ENCODE measurements at regions not wholly inside any gene's neighbourhood (a gene's known extent, or its start where the extent isn't known, plus 50 kb on each side); places are given as distances from the start of the nearest gene placed in this dataset.
"Not testable (repeated sequence)": the region's sequence is repeated elsewhere in the genome, so short reads cannot be mapped to it uniquely, and the experiment has no call there.

GRCh38 chr14:89695846-89696245 lies 258.7 kb downstream of the EFCAB11 start:
- H3K27me3 Mint-ChIP-seq: no peaks in the 10 kb centered on the region
- peaks cover 0 to 1% (median 0%) of the 10 kb centered on the region in 7 donors for H3K9me3 Mint-ChIP-seq
- no peaks in the 10 kb centered on the region for H3K36me3 Mint-ChIP-seq
- Histone ChIP-seq H3K27ac (ENCODE audit: insufficient read depth, low read length, poor library complexity, severe bottlenecking) (no peak overlapping the region), H3K4me3 (ENCODE audit: low read depth, low read length) (no peak overlapping the region), H3K36me3 (ENCODE audit: control insufficient read depth, insufficient read depth, low read length) (no peaks in the 10 kb centered on the region), H3K9me3 (ENCODE audit: control insufficient read depth in 2 of 2, low read length in 2 of 2) (no peaks in the 10 kb centered on the region), H3K4me1 (ENCODE audit: control insufficient read depth, insufficient read depth, low read length, poor library complexity, severe bottlenecking) (peaks cover 1% of the 10 kb centered on the region), H3K27me3 (ENCODE audit: control insufficient read depth, insufficient read depth, low read length) (no peaks in the 10 kb centered on the region)
- H3K4me1 Mint-ChIP-seq: peaks cover 0 to 21% (median 7%) of the 10 kb centered on the region in 4 donors
- no peak overlapping the region for H3K27ac Mint-ChIP-seq
- ATAC-seq (ENCODE audit: low read depth in 2 of 2): no peak
- no peak for DNase-seq
- H3K4me3 Mint-ChIP-seq: peak overlapping the region in 1 of 4 donors; percentile 71

- DNase-seq: no peak
- H3K4me3 Mint-ChIP-seq: no peak overlapping the region
Observed at GRCh38 chr14:89690139-89690538, 264.4 kb downstream of the EFCAB11 start.

GRCh38 chr14:89689711-89690110 lies 264.8 kb downstream of the EFCAB11 start:
- H3K4me3 Mint-ChIP-seq; H3K27ac ChIP-seq (ENCODE audit: insufficient read depth, low read length, poor library complexity, severe bottlenecking); DNase-seq; H3K4me1 ChIP-seq (ENCODE audit: control insufficient read depth, insufficient read depth, low read length, poor library complexity, severe bottlenecking); H3K9me3 ChIP-seq (ENCODE audit: control insufficient read depth in 2 of 2, low read length in 2 of 2); H3K4me1 Mint-ChIP-seq; H3K9me3 Mint-ChIP-seq; H3K27me3 Mint-ChIP-seq; H3K36me3 ChIP-seq (ENCODE audit: control insufficient read depth, insufficient read depth, low read length); H3K4me3 ChIP-seq (ENCODE audit: low read depth, low read length); H3K27me3 ChIP-seq (ENCODE audit: control insufficient read depth, insufficient read depth, low read length); ATAC-seq (ENCODE audit: low read depth in 2 of 2); H3K27ac Mint-ChIP-seq; H3K36me3 Mint-ChIP-seq: not testable (repeated sequence)

More at GRCh38 chr14:89690139-89690538, 264.4 kb downstream of the EFCAB11 start:
- H3K9me3 Mint-ChIP-seq: peaks cover 0 to 6% (median 3%) of the 10 kb centered on the region in 7 donors
- H3K27me3 Mint-ChIP-seq: peaks cover 4% of the 10 kb centered on the region
- H3K36me3 Mint-ChIP-seq: peaks cover 7% of the 10 kb centered on the region
- no peak for ATAC-seq (ENCODE audit: low read depth in 2 of 2)
- H3K27ac Mint-ChIP-seq: no peak overlapping the region
- Histone ChIP-seq H3K27me3 (ENCODE audit: control insufficient read depth, insufficient read depth, low read length) (no peaks in the 10 kb centered on the region), H3K27ac (ENCODE audit: insufficient read depth, low read length, poor library complexity, severe bottlenecking) (no peak overlapping the region), H3K4me1 (ENCODE audit: control insufficient read depth, insufficient read depth, low read length, poor library complexity, severe bottlenecking) (no peaks in the 10 kb centered on the region), H3K4me3 (ENCODE audit: low read depth, low read length) (no peak overlapping the region), H3K9me3 (ENCODE audit: control insufficient read depth in 2 of 2, low read length in 2 of 2) (no peaks in the 10 kb centered on the region), H3K36me3 (ENCODE audit: control insufficient read depth, insufficient read depth, low read length) (no peaks in the 10 kb centered on the region)
- H3K4me1 Mint-ChIP-seq: peaks cover 0 to 7% (median 1%) of the 10 kb centered on the region in 4 donors

GRCh38 chr14:89688507-89689211 lies 265.9 kb downstream of the EFCAB11 start:
- Histone ChIP-seq H3K4me3 (ENCODE audit: low read depth, low read length) (no peak overlapping the region), H3K36me3 (ENCODE audit: control insufficient read depth, insufficient read depth, low read length) (no peaks in the 10 kb centered on the region), H3K9me3 (ENCODE audit: control insufficient read depth in 2 of 2, low read length in 2 of 2) (peaks cover 0 to 7% of the 10 kb centered on the region in 2 experiments), H3K27ac (ENCODE audit: insufficient read depth, low read length, poor library complexity, severe bottlenecking) (no peak overlapping the region), H3K27me3 (ENCODE audit: control insufficient read depth, insufficient read depth, low read length) (no peaks in the 10 kb centered on the region), H3K4me1 (ENCODE audit: control insufficient read depth, insufficient read depth, low read length, poor library complexity, severe bottlenecking) (no peaks in the 10 kb centered on the region)
- Mint-ChIP-seq H3K27me3 (peaks cover 4% of the 10 kb centered on the region), H3K4me1 (peaks cover 0 to 7% (median 2%) of the 10 kb centered on the region in 4 donors), H3K9me3 (peaks cover 0 to 6% (median 3%) of the 10 kb centered on the region in 7 donors), H3K27ac (no peak overlapping the region), H3K4me3 (no peak overlapping the region), H3K36me3 (peaks cover 7% of the 10 kb centered on the region)
- ATAC-seq (ENCODE audit: low read depth in 2 of 2) (no peak), DNase-seq (no peak)

- H3K27ac Mint-ChIP-seq: peak overlapping the region in 1 of 3 donors; percentile 19
- not testable (repeated sequence) for H3K9me3 Mint-ChIP-seq; H3K36me3 Mint-ChIP-seq; H3K4me3 Mint-ChIP-seq; H3K27me3 ChIP-seq (ENCODE audit: control insufficient read depth, insufficient read depth, low read length); H3K9me3 ChIP-seq (ENCODE audit: control insufficient read depth in 2 of 2, low read length in 2 of 2); H3K27ac ChIP-seq (ENCODE audit: insufficient read depth, low read length, poor library complexity, severe bottlenecking); H3K4me3 ChIP-seq (ENCODE audit: low read depth, low read length); DNase-seq; H3K36me3 ChIP-seq (ENCODE audit: control insufficient read depth, insufficient read depth, low read length); H3K27me3 Mint-ChIP-seq; ATAC-seq (ENCODE audit: low read depth in 2 of 2)
- peaks cover 10% of the 10 kb centered on the region for H3K4me1 ChIP-seq (ENCODE audit: control insufficient read depth, insufficient read depth, low read length, poor library complexity, severe bottlenecking)
- peaks cover 9 to 17% (median 13%) of the 10 kb centered on the region in 4 donors for H3K4me1 Mint-ChIP-seq
Observed at GRCh38 chr14:89687129-89687528, 267.4 kb downstream of the EFCAB11 start.

GRCh38 chr14:89684139-89684538 lies 267.1 kb upstream of the FOXN3 start:
- Mint-ChIP-seq H3K27ac (peak overlapping the region in 1 of 3 donors; percentile 85), H3K36me3 (peaks cover 7% of the 10 kb centered on the region), H3K27me3 (peaks cover 4% of the 10 kb centered on the region), H3K4me1 (peaks cover 26 to 39% (median 31%) of the 10 kb centered on the region in 4 donors), H3K9me3 (peaks cover 0 to 8% (median 4%) of the 10 kb centered on the region in 7 donors), H3K4me3 (peak overlapping the region in 2 of 4 donors; percentile 48 to 63)
- Histone ChIP-seq H3K4me1 (ENCODE audit: control insufficient read depth, insufficient read depth, low read length, poor library complexity, severe bottlenecking) (peaks cover 29% of the 10 kb centered on the region), H3K27ac (ENCODE audit: insufficient read depth, low read length, poor library complexity, severe bottlenecking) (no peak overlapping the region), H3K9me3 (ENCODE audit: control insufficient read depth in 2 of 2, low read length in 2 of 2) (peaks cover 0 to 7% of the 10 kb centered on the region in 2 experiments), H3K27me3 (ENCODE audit: control insufficient read depth, insufficient read depth, low read length) (no peaks in the 10 kb centered on the region), H3K36me3 (ENCODE audit: control insufficient read depth, insufficient read depth, low read length) (no peaks in the 10 kb centered on the region), H3K4me3 (ENCODE audit: low read depth, low read length) (no peak overlapping the region)
- DNase-seq (no peak), ATAC-seq (ENCODE audit: low read depth in 2 of 2) (no peak)

GRCh38 chr14:89681086-89682018 lies 264.3 kb upstream of the FOXN3 start:
- DNase-seq (peak in 2 of 3 donors; percentile 10 to 67), ATAC-seq (ENCODE audit: low read depth in 2 of 2) (peak; percentile 34 to 37)
- H3K4me3 Mint-ChIP-seq: peak overlapping the region; percentile 71 to 85 (median 78)
- H3K9me3 Mint-ChIP-seq: peaks cover 0 to 4% (median 1%) of the 10 kb centered on the region in 7 donors
- Histone ChIP-seq H3K27ac (ENCODE audit: insufficient read depth, low read length, poor library complexity, severe bottlenecking) (peak overlapping the region; percentile 68), H3K27me3 (ENCODE audit: control insufficient read depth, insufficient read depth, low read length) (no peaks in the 10 kb centered on the region), H3K4me1 (ENCODE audit: control insufficient read depth, insufficient read depth, low read length, poor library complexity, severe bottlenecking) (peaks cover 29% of the 10 kb centered on the region), H3K4me3 (ENCODE audit: low read depth, low read length) (peak overlapping the region; percentile 78), H3K36me3 (ENCODE audit: control insufficient read depth, insufficient read depth, low read length) (no peaks in the 10 kb centered on the region), H3K9me3 (ENCODE audit: control insufficient read depth in 2 of 2, low read length in 2 of 2) (peaks cover 0 to 7% of the 10 kb centered on the region in 2 experiments)
- no peaks in the 10 kb centered on the region for H3K36me3 Mint-ChIP-seq
- peak overlapping the region; percentile 91 to 95 (median 92) for H3K27ac Mint-ChIP-seq
- peaks cover 26 to 41% (median 31%) of the 10 kb centered on the region in 4 donors for H3K4me1 Mint-ChIP-seq
- peaks cover 4% of the 10 kb centered on the region for H3K27me3 Mint-ChIP-seq
